SK-MEL-5 (cell line): ENCODE measurements at regions not wholly inside any gene's neighbourhood (a gene's known extent, or its start where the extent isn't known, plus 50 kb on each side); places are given as distances from the start of the nearest gene placed in this dataset.

Source experiments
- DNase-seq: peaks from one replicate; pipeline ENCODE4 v3.0.0-alpha.2; 2016; ENCODE audit warnings: low read depth, low spot score
- in situ Hi-C: cut with HindIII; loops from 2 replicates; pipeline ENCODE4 v1.10.0; 2016; ENCODE audit warnings: low sequenced_read_pairs, high pct_unique_total_duplicates, low pct_unique_long_range_greater_than_20kb

DNA sequence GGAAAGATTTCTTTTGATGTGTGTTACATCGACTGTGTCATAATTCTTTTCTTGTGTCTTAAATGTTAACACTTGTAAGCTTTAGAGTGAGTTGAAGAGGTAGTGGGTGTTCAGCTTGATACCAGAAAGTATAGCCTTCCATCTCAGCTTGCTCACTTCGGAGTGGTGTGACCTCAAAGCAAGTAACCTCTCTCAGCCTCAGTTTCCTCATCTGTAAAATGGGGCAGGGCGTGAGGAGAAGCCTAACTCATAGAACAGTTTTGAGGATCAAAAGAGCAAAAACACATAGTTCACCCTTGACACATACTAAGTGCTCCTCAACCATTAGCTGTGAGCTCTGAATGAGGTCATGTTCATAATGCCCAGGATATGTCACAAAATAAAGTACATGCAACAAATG, 434.8 kb upstream of the PROK2 start:
- in situ Hi-C loops = no loop called here
- DNase-seq = no peak

- in situ Hi-C loops = no loop called here
- no peak for DNase-seq
Measured at GRCh38 chr3:72217570-72217969, 432.6 kb upstream of the PROK2 start.

- in situ Hi-C loops = no loop called here
- DNase-seq = no peak
Measured at GRCh38 chr3:72214066-72214951, 429.4 kb upstream of the PROK2 start.

DNA sequence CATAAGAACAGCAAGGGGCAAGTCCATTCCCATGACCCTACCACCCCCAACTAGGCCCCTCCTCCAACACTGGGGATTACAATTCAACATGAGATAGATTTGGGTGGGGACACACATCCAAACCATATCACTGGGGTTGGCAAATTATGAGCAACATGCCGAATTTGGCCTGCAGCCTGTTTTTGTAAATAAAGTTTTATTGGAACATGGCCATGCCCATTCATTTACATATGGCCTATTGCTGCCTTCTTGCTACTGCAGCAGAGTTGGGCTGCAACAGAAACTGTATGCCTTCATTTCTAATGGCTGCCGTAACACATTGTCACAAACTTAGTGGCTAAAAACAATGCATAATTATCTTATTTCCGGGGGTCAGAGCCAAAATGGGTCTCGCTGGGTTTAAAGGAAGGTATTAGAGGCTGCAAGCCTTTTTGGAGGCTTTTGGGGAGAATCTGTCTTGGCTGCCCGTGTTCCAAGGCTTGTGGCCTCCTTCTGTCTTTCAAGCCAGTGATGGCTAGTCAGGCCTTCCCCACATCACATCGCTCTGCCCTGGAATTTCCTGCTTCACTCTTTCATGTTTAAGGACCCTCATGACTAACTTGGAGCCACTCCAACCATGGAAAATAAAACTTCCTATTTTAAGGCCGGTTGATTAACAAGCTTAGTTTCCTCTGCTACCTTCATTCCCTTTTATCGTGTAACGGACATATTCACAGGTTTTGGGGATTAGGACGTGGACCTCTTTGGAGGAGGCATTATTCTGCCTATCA, 428.5 kb upstream of the PROK2 start:
- in situ Hi-C loops = no loop called here
- no peak for DNase-seq

DNA sequence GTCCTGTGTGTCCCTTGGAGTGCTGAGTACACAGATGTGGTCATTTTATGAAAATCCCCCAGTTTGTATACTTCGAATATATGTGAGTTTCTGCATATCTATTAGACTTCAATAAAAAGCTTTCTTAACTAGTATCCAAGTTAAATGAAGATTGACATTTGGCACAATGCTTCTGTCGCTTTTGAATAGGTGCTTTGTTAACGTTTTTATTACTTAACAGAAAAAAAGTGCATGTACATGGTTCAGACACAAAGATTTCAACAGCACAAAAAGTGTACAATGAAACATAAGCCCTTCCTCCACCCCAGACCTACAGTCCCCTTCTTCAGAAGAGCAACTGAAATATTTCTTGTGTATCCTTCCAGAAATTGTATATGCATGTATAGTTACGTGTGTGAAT, 427.4 kb upstream of the PROK2 start:
- in situ Hi-C loops = no loop called here
- DNase-seq = no peak

DNA sequence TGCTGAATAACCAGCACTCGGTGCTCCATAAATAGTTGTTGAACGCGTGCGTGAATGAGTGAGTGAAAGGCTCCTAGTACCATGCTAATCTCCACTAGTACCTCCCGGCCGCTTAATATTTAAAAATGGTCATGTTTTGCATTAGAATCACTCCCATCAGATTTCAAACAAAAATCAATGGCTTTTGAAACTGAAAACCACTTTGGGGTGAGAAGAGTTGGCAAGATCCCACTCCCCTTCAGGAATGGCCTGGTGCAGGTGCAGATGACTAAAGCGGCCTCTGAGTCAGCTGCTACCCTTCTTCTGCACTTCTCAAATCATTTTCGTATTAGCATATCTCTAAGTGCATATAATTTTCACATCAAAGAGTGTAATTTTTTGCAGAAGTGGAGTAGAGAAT, 425.3 kb upstream of the PROK2 start:
- in situ Hi-C loops = no loop called here
- DNase-seq = no peak

DNA sequence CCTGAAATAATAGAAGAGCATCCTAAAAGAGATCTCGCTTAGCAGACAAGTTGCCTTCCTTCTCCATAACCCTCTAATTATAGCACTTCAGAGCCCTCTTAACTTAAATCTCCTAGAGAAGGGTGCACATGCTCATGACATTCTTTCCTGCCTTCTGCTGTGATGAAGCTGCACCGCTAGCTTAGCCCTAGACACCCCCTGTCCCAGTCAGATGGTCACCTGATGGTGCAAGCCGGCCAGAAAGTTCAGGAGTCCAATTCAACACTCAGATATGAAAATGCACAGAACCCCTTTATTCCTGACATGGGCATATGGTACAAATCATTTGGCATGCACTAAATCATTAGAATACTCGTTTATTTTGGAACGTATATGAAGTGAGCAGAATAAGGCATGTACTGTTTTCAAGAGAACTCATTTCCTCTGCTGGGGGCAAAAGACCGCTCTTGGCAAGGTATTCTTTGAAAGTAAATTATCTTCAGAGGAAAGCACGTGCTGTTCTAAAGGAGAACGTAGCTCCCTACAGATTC, 420.4 kb upstream of the PROK2 start:
- in situ Hi-C loops = no loop called here
- no peak for DNase-seq

- DNase-seq = no peak
- in situ Hi-C loops = no loop called here
Measured at GRCh38 chr3:72204452-72204851, 419.5 kb upstream of the PROK2 start.

DNA sequence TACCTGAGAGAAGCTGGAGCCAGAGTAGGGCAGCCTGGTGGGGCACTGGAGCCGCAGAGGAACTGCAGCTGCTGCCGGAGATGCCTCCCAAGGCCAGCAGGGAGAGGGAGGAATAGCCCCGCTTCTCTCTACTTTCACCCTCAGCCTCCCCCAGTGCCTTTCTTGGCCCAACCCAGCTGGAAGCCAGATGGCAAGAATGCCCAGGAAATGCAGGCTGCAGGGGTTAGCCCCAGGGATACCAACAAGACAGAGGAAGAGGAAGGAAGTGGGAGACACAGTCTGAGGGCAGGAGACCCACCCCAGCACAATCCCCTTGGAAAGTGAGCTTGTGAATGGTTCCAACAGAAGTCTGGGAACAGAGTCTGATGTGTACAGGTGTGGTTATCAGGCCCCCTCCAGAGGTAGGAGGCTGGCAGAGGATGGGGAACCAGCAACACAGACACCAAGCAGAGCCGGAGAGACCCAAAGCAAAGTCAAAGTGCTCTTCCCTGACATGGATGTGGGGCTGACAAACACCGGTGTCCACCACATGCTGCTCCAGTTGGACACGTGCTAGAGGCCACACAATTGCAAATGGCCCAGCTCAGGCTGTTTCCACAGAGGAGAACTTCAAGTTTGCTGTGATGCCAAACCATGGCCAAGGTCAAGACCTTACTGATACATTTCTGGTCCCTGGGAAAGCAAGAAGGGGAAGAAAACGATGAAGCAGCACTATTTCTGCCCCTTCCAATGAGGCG, 418.8 kb upstream of the PROK2 start:
- DNase-seq = no peak
- in situ Hi-C loops = no loop called here

GRCh38 chr3:72203105-72203504, 418.2 kb upstream of the PROK2 start:
- in situ Hi-C loops = no loop called here

GRCh38 chr3:72200332-72200731, 415.4 kb upstream of the PROK2 start:
- in situ Hi-C loops = no loop called here
- no peak for DNase-seq

More at GRCh38 chr3:72203105-72203504, 418.2 kb upstream of the PROK2 start:
- DNase-seq = no peak

DNA sequence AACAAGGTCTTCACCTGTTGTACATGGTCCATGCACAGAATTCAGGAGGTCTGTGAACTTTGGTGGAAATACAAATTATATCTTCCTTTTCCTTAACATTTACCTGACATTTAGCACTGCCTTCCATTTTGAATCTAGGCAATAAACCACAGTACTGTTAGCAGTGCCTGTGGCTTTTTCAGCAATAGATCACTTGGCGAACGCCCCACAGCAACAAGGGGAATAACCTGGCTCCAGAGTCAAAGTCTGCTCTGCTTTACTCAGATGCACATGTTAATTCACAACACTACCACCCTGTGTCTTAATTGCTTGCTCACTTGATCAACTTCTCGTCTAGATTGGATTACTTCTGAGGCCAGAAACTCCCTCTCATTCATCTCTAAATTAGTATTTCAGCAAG, 414.6 kb upstream of the PROK2 start:
- no peak for DNase-seq
- in situ Hi-C loops = no loop called here

GRCh38 chr3:72196377-72196929, 411.5 kb upstream of the PROK2 start:
- no peak for DNase-seq
- in situ Hi-C loops = no loop called here

- in situ Hi-C loops = no loop called here
- DNase-seq = no peak
Measured at GRCh38 chr3:72195895-72196294, 410.9 kb upstream of the PROK2 start.

DNA sequence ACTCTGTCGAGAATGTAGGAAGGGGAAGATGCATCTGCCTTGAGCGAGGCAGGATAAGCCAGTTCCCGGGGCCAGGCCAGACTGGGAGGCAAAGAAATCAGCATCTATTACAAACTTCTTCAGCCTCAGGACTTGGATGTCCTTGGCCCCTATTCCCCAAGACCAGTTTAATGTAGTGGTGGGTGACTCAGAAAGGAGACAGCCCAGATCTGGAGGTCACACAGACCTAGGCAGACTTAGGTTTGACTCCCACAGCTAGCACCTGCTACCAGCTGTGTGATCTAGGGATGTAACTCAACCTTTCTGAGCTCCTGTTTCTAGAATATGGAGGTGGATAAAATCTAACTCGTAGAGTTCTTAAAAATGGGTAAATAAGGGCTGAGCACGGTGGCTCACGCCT, 409.5 kb upstream of the PROK2 start:
- in situ Hi-C loops = no loop called here

GRCh38 chr3:72193771-72194430, 409.0 kb upstream of the PROK2 start:
- in situ Hi-C loops = no loop called here
- no peak for DNase-seq

More for the DNA sequence above, 409.5 kb upstream of the PROK2 start:
- DNase-seq = no peak

DNA sequence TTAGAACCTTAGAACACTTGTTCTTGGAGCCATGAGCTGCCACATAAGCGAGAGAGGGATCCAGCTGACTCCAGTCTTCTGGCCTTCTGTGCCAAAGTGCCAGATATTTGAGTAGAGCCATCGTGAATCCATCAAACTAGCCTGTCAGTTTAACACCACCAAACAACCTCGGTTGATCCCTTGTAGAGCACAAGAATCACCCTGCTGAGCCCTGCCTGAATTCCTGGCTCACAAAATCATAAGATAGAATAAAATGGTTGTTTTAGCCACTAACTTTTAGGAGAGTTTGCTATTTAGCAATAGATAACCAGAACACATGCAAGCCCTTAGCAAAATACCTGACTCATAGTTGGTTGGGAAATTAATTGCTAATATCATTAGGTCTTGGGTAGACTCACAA, 407.6 kb upstream of the PROK2 start:
- in situ Hi-C loops = no loop called here

More for the DNA sequence above, 407.6 kb upstream of the PROK2 start:
- no peak for DNase-seq
